KMS-11 (cell line): ENCODE measurements at regions not wholly inside any gene's neighbourhood (a gene's known extent, or its start where the extent isn't known, plus 50 kb on each side); places are given as distances from the start of the nearest gene placed in this dataset.

Source experiments
- H2AFZ ChIP-seq: fragments of 200-600 bp; sonication (generic); 2 replicates; pipeline ENCODE4 v1.6.1; 2016; ENCODE audit warnings: antibody characterized with exemption, mixed run types, low read depth
- H3K27ac ChIP-seq: fragments of 200-600 bp; sonication (generic); 2 replicates; pipeline ENCODE4 v1.6.1; 2016; ENCODE audit warnings: mild to moderate bottlenecking, mixed run types
- H3K27me3 ChIP-seq: fragments of 200-600 bp; sonication (generic); 2 replicates; pipeline ENCODE4 v1.6.1; 2017; ENCODE audit warnings: mild to moderate bottlenecking, low read depth, mixed run types, moderate library complexity; ENCODE audit not compliant: insufficient read depth
- H3K36me3 ChIP-seq: fragments of 200-600 bp; sonication (generic); 2 replicates; pipeline ENCODE4 v1.6.1; 2017; ENCODE audit warnings: mild to moderate bottlenecking, mixed run types; ENCODE audit not compliant: insufficient read depth
- H3K4me1 ChIP-seq: fragments of 200-600 bp; sonication (generic); 2 replicates; pipeline ENCODE4 v1.6.1; 2016; ENCODE audit warnings: mild to moderate bottlenecking, low read depth, mixed run types; ENCODE audit not compliant: poor library complexity, severe bottlenecking
- H3K4me2 ChIP-seq: fragments of 200-600 bp; sonication (generic); 2 replicates; pipeline ENCODE4 v1.7.0; 2016; ENCODE audit warnings: mild to moderate bottlenecking, mixed run types
- H3K4me3 ChIP-seq: fragments of 200-600 bp; sonication (generic); IDR thresholded peaks from 2 replicates; pipeline ENCODE4 v1.6.1; 2017; ENCODE audit warnings: low read depth, low read length, mixed read lengths; ENCODE audit not compliant: insufficient read depth
- H3K79me2 ChIP-seq: fragments of 200-600 bp; sonication (generic); 2 replicates; pipeline ENCODE4 v1.6.1; 2016; ENCODE audit warnings: low read depth, mixed run types; ENCODE audit not compliant: insufficient read depth
- H3K9ac ChIP-seq: fragments of 200-600 bp; sonication (generic); 2 replicates; pipeline ENCODE4 v1.6.1; 2016; ENCODE audit warnings: mild to moderate bottlenecking, mixed run types
- H4K20me1 ChIP-seq: fragments of 200-600 bp; sonication (generic); 2 replicates; pipeline ENCODE4 v1.6.1; 2016; ENCODE audit warnings: mild to moderate bottlenecking, mixed run types; ENCODE audit not compliant: insufficient read depth
- TF ChIP-seq, protein P1 (sequence below): fragments of 200-600 bp; sonication (generic); conservative IDR thresholded peaks from 2 replicates; pipeline ENCODE4 v1.6.1; 2017; ENCODE audit warnings: low read depth, mild to moderate bottlenecking, antibody characterized with exemption, low read length, moderate library complexity, mixed read lengths

DNA sequence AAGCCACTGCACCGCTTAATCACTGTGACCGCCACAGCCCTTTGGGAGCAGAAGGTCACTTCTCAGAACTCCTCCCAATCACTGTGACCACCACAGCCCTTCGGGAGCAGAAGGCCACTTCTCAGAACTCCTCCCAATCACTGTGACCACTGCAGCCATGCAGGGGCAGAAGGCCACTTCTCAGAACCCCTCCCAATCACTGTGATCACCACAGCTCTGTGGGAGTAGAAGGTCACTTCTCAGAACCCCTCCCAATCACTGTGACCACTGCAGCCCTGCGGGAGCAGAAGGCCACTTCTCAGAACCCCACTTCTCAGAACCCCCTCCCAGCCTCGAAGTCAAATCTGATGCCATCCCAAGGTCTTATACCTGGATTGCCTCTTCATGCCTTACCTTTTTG lies 56.8 kb upstream of the DAPL1 start:
- TF ChIP-seq, protein P1, sequence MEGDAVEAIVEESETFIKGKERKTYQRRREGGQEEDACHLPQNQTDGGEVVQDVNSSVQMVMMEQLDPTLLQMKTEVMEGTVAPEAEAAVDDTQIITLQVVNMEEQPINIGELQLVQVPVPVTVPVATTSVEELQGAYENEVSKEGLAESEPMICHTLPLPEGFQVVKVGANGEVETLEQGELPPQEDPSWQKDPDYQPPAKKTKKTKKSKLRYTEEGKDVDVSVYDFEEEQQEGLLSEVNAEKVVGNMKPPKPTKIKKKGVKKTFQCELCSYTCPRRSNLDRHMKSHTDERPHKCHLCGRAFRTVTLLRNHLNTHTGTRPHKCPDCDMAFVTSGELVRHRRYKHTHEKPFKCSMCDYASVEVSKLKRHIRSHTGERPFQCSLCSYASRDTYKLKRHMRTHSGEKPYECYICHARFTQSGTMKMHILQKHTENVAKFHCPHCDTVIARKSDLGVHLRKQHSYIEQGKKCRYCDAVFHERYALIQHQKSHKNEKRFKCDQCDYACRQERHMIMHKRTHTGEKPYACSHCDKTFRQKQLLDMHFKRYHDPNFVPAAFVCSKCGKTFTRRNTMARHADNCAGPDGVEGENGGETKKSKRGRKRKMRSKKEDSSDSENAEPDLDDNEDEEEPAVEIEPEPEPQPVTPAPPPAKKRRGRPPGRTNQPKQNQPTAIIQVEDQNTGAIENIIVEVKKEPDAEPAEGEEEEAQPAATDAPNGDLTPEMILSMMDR: no peak
- Histone ChIP-seq H3K4me1 (no peaks in the 10 kb centered on the region), H3K9ac (no peak overlapping the region), H3K36me3 (no peaks in the 10 kb centered on the region), H2AFZ (no peak overlapping the region), H3K79me2 (no peaks in the 10 kb centered on the region), H3K4me3 (no peak overlapping the region), H3K4me2 (no peak overlapping the region), H3K27me3 (no peaks in the 10 kb centered on the region), H4K20me1 (no peaks in the 10 kb centered on the region), H3K27ac (no peak overlapping the region)

DNA sequence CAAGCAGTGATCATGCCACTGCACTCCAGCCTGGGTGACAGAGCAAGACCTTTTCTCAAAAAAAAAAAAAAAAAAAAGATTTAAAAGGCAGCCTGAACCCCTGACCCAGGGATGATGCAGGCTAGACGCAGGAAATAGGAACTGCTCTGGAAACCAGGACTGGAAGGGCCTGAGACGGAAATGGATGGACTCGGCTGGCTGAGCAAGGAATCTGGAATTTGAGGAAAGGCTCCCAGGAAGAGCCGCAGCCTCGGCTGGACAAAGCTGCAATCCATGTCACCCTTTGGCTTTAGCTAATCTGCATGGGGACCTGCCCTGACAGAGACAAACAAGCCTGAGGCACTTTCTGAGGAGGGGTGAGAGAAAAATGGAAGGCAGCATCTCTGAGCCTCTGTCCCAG lies 55.0 kb upstream of the DAPL1 start:
- Histone ChIP-seq H3K4me2 (no peak overlapping the region), H2AFZ (no peak overlapping the region), H3K27ac (no peak overlapping the region), H3K4me3 (no peak overlapping the region), H4K20me1 (no peaks in the 10 kb centered on the region), H3K36me3 (no peaks in the 10 kb centered on the region), H3K79me2 (no peaks in the 10 kb centered on the region), H3K4me1 (no peaks in the 10 kb centered on the region), H3K9ac (no peak overlapping the region), H3K27me3 (no peaks in the 10 kb centered on the region)
- TF ChIP-seq, protein P1: no peak

GRCh38 chr2:158740621-158741020 lies 54.5 kb upstream of the DAPL1 start:
- no peaks in the 10 kb centered on the region for H3K27me3 ChIP-seq

GRCh38 chr2:158741625-158742024 lies 53.5 kb upstream of the DAPL1 start:
- Histone ChIP-seq H3K4me1 (no peaks in the 10 kb centered on the region), H3K9ac (no peak overlapping the region), H3K4me3 (no peak overlapping the region), H3K79me2 (no peaks in the 10 kb centered on the region), H3K4me2 (no peak overlapping the region), H4K20me1 (no peaks in the 10 kb centered on the region), H3K36me3 (no peaks in the 10 kb centered on the region), H3K27me3 (no peaks in the 10 kb centered on the region), H3K27ac (no peak overlapping the region), H2AFZ (no peak overlapping the region)
- TF ChIP-seq, protein P1: no peak

More at GRCh38 chr2:158740621-158741020, 54.5 kb upstream of the DAPL1 start:
- H4K20me1 ChIP-seq: no peaks in the 10 kb centered on the region
- H3K36me3 ChIP-seq: no peaks in the 10 kb centered on the region
- H3K27ac ChIP-seq: no peak overlapping the region
- H3K9ac ChIP-seq: no peak overlapping the region
- H3K4me1 ChIP-seq: no peaks in the 10 kb centered on the region
- H3K79me2 ChIP-seq: no peaks in the 10 kb centered on the region
- TF ChIP-seq, protein P1: no peak
- no peak overlapping the region for H3K4me3 ChIP-seq
- no peak overlapping the region for H3K4me2 ChIP-seq
- H2AFZ ChIP-seq: no peak overlapping the region
